CD4-positive, alpha-beta T cell treated with Interleukin-12 subunit alpha and Interleukin-12 subunit beta, for 1 hour (primary cell): ENCODE measurements at regions not wholly inside any gene's neighbourhood (a gene's known extent, or its start where the extent isn't known, plus 50 kb on each side); places are given as distances from the start of the nearest gene placed in this dataset.
"Not testable (repeated sequence)": the region's sequence is repeated elsewhere in the genome, so short reads cannot be mapped to it uniquely, and the experiment has no call there.

Experiments used
- DNase-seq: peaks from one replicate; pipeline ENCODE4 v3.0.0-alpha.2; 2020

DNA sequence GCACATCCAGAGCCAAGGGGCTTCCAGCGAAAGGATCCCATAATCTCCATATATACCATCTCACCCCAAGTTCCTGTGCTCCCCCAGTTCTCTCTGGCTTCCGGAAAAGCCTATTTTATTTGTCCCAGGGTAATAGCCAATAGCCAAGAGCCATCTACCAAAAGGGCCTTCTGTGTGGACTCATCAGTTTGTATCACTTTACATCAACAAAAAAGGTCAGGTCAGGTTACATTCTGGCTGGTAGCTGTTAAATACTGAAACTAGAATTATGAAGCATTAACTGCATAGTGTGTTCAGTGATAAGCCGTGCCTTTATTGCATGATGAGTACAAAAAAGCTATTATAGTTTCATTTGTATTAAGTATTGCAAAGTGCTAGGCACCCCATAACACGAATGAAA lies 223.7 kb downstream of the IRS1 start:
- no peak for DNase-seq

DNA sequence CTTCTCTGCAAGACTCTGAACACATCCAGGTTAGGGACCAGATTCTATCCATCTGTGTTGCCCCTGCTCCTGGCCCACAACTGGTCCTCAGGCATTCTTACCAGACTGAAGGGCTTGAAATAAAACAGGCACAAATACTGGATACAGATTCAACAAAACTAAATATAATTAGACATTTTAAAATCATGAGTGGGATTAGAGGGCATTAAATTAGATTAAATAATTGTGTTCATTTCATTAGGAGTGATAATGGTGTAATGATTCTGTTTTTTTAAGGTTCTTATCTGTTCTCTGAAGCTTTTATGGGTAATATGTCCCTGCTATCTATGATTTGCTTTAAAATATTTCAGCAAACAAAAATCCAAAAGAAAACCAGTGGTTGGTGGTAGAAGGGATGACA lies 226.5 kb downstream of the IRS1 start:
- DNase-seq = no peak

DNA sequence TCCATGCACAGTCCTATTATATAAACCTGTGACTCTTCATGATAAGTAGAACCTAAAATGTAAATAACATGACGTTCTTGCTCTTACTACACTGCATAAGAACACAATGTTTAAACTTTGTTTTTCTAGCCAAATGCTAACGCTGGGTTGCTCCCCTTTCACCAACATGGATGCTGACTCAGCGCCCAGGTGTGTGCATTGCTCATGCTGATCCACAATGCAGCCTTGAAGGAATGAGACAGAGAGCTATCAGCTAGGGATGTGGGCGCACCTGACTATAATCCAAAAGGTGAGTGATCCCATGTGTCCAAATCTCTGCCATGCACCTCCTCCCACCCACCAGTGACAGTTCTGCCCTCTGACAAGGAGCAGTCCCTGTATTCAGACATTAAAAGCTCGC lies 235.0 kb downstream of the IRS1 start:
- no peak for DNase-seq

DNA sequence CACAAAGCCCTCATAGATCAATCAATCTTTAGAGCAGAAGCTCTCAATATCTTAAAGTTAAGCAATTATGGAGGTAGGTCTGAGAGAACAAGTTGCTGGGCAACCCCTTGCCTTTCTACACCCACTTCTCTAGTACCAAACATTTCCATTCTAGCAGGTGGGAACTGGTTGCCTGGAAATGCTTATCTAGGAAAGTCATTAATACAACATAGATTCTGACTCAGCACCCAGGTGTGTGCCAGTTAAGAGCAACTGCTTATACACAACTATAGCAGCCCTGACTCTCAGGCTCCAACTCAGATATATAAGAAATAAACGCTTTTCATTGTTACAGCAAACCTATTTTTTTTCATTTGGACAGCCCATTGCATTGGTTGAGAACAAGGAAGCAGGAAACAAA lies 237.7 kb downstream of the IRS1 start:
- no peak for DNase-seq

DNA sequence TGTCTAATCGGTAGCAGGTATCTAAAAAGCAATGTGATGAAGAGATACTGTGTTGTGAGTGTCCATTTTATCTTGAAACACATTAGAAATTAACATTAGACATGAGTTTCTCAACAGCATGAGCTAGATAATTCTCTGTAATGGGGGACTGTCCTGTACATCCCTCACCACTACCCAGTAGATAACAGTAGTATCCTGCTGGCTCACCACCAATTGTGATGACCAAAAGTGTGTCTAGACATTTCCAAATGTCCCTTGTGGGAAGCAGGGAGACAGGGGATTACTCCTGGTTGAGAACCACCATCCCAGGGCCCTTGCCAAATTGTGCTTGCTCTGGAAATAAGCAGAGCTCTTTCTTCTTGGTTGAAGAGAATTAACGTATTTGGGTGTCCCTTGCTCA lies 239.3 kb downstream of the IRS1 start:
- no peak for DNase-seq

DNA sequence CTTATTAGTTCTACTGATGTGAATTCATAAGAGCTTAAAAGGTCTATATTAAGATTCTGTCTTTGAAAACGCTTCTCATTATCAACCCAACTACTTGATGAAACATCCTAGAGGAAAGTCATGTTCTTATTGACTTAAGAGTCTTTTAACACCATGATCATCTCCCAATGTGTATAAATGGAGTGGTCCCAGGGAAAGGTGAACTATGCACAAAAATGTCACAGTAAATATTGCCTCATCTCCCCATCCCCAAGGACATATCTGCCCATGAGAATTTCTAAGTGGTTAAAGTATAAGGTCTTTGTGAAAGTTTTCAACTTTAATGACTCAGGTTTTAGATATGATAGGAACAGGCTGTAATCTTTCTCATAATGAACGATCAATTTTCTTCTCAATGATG lies 240.1 kb downstream of the IRS1 start:
- no peak for DNase-seq

DNA sequence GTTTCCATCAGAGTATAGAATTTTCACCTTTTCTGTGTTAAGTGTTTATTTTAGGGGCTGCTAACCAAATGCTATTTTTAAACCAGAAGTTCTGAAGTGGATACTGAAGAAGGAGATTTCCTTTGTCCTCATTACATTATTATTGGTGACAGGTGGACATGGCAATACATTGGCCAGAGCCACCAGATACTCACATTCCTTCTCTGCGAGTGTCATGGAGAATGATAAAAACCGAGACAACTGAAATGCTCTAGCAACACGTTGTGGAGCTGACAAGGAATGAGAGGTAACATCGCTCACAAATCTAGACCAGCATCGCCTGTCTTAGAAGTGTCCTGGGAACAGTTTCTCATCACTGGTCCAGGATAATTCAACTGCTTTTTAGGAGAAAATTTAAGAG lies 241.2 kb downstream of the IRS1 start:
- no peak for DNase-seq

DNA sequence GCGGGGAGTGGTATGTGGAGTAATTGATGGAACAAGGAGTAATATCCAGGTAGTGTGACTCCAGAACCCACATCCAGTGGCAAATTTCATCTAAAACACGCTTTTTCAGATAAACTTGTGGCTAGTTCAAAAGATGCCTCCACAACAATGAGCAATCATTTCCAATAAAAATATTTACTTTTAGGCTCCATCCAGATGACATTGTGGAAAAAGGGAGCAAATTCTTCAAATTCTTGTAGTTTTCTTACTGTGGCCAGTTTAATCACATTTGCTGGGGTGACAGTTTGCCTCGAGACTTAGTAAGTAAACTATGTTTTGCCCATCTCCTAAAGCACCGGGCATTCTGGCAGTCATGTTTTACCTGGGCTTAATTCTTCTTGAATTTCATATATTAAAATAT lies 243.6 kb downstream of the IRS1 start:
- DNase-seq = no peak

DNA sequence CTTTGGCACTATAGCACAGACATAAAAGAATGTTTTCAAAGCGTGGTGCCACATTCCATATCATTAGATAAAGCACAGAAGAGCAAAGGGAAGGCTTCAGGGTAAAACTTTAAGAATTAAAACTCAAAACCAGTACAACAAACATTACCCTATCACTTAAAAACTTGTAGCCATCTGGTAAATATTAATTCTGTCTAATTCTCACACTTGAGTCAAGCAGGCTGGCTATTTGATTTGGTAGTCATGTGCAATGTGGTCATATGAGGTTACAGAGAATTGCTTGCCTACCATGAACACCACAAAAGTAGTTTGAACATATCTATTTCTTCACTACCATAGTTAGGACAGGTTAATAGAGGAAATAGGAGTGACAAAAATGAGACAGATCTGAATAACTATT lies 244.9 kb downstream of the IRS1 start:
- no peak for DNase-seq

DNA sequence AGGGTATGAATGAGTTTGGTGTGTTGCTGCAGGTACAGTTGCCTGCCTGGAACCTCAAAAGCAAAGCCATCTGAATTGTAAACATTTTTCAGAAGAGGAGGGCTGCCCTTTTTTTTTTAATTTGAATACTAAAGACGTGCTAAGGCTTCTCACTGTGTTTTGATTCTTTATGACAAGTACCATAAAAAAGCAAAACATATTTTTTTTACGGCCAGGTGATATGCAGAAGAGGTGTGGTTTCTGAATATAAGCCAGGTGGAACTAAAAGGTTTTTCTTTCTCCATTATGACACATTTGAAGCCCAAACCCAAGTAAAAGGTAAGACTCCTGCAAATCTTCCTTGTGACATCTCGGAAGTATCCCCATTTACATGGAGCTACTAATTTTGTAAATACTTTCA lies 246.3 kb downstream of the IRS1 start:
- DNase-seq = no peak

DNA sequence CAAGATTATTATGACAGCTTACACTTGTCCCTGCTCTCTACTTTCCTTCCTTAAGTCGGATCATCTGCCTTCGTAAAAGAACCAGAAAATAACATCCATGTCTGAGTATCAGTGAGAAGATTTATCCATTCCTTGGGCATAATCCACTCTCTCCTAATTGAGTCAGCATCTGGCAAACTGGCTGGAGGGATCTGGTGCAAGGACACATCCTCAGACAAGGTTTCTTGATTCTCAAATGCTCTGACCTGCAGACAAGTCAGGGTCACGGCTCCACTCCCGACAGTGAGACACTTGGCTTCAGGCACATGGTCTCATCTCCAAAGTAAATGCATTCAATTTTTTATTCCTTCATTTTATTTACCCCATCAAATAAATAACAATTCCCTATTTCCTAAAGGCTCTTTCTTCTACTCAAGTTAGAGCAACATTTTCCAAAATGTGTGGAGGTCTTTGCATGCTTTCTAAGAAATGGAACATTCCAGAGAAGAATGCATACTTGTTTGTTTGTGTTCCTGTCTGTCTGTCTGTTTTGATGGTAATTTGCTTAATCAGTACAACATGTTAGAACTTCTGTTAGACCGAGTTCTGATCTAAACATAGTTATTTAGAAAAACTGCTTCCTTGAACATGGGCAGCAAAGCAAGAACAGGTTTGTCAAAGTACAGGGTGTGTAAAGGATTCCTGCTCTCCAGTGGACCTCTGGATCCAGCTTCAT lies 246.9 kb downstream of the IRS1 start:
- DNase-seq = no peak

DNA sequence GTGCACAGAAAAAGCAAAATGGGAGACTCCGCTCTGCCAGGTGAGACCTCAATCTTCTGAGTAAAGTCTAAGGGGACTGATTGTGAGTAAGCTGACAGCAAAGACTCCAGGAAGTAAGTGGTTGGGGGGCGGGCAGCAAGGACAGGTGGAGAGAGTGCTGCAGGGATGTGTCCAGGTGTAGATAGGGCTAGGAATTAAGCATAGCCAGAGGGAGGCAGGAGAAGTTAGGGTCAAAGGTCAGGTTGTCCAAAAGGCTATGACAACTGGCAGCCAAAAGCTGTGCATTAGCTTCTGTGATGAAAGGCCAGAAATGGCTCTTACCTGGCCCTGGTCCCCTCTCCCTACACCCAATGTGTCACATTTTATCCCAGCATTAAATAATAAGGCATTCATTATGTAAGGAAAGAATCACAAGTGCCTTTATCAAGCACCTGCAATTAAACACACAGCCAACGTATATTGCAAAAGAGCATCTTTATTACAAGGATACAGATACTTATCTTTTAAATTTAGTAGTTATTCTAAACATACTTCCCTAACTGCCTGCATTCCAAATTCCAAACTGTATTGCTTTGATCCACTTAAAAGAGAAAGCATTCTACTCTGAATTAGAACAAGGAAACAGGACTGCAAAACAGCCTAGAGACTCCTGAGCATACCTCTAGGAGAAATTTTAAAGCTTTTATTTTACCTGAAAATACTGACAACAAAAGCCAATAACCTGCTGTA lies 247.9 kb downstream of the IRS1 start:
- no peak for DNase-seq

DNA sequence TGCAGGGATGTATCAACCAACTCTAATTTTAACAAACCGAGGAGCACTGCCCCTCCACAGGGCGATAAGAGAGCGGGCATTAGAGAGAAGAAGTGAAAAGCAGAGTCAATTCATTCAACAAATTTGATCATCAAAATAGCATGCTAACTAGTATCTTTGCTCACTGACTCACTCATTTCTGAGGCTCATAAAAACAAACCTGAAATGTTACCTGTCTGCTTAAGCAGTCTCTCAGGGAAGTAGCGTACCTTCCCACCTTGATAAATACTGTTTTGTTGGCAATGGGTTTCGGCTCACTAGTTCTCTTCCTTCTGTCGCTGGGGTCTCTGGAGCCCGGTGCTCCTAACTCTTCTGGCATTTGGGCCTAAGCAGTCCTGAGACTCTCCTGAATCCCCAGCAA lies 248.8 kb downstream of the IRS1 start:
- DNase-seq = no peak

DNA sequence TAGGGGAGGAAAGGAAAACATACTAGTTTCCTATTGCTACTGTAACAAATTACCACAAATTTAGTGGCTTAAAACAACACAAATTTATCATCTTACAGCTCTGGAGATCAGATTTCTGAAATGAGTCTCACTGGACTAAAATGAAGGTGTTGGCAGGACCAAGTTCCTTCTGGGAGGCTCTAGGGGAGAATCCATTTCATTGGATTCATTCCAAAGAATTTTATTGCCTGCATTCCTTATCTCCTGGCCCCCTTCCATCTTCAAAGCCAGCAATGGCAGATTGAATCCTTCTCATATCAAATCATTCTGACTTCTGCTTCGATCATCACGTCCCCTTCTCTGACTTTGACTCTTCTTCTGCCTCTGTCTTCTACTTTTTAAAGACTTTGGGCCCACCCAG lies 250.9 kb downstream of the IRS1 start:
- DNase-seq = no peak

DNA sequence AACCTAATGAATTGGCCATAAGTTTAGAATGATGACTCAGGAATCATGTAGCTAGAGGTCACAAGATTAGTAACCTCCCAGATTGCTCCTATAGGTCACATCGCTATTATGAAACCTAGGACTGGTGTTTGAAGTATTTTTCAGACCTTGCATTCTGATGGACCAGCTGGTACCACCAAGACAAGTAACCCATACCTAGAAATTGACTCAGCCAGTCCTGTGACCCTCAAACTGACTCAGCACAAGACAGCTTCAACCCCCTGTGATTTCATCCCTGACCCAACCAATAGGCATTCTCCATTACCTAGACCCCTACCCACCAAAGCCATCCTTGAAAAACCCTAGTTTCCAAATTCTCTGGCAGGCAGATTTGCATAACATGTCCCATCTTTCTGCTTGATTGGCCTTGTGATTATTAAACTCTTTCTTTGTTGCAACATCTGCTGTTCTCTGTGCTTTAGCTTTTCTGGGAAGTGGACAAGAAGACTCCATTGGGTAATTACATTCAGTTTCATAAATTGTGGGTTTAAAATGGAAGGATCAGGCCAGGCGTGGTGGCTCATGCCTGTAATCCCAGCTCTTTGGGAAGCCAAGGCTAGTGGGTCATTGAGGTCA lies 254.9 kb downstream of the IRS1 start:
- no peak for DNase-seq

DNA sequence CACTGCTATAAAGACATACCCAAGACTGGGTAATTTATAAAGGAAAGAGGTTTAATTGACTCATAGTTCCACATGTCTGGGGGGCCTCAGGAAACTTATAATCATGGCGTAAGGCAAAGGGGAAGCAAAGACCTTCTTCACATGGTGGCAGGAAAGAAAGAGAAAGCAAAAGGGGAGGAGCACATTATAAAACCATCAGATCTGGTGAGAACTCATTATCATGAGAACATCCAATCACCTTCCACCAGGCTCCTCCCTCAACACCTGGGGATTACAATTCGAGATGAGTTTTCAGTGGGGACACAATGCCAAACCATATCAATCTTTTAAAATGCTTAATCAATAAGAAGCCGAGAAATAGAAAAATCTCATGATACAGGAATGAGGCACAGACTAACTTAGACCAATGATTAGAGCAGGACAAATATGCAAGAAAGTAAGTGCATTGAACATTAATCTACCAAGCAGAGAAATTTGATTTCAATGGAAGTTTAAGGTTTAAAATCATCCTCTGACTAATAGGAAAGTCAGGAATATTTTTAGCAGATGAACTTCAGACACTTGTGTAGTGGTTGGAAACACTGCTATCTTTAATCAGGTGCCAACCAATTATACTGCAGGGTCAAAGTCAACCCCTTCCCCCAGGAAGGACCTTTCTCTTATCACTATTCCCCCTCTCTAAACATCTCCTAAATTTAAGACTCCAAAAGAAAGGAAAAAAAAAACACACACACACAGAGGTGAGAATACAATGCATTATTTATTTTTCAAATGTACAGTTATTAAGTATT lies 259.2 kb downstream of the IRS1 start:
- no peak for DNase-seq

DNA sequence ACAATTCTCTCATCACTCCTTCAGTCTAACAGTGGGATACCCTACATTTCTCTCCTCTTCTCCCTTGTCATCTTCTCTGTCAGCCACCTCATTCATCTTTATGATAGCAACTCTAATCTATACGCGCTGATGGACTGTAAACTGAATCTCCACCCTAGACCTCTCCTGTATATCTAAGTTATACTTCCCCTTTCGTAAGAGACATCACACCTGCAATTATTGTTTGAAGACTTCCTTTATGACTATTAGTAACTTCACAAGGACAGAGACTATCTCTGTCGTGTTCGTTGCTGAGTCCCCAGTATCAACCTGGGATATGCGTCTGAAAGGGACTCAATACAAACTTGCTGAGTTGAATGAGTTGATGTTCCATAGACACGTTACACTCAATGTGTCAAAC lies 263.2 kb downstream of the IRS1 start:
- DNase-seq = no peak

DNA sequence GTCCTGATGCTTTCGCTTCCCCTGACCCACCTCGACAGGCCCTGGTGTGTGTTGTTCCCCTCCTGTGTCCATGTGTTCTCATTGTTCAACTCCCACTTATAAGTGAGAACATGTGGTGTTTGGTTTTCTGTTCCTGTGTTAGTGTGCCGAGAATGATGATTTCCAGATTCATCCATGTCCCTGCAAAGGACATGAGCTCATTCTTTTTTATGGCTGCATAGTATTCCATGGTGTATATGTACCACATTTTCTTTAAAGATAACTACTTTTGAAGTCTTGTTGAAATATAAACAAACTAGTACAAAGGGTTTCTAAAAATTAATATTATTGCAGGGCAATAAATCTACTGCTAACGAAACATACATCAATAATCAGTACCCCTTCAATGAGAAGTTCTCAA lies 266.6 kb downstream of the IRS1 start:
- DNase-seq = not testable (repeated sequence)

DNA sequence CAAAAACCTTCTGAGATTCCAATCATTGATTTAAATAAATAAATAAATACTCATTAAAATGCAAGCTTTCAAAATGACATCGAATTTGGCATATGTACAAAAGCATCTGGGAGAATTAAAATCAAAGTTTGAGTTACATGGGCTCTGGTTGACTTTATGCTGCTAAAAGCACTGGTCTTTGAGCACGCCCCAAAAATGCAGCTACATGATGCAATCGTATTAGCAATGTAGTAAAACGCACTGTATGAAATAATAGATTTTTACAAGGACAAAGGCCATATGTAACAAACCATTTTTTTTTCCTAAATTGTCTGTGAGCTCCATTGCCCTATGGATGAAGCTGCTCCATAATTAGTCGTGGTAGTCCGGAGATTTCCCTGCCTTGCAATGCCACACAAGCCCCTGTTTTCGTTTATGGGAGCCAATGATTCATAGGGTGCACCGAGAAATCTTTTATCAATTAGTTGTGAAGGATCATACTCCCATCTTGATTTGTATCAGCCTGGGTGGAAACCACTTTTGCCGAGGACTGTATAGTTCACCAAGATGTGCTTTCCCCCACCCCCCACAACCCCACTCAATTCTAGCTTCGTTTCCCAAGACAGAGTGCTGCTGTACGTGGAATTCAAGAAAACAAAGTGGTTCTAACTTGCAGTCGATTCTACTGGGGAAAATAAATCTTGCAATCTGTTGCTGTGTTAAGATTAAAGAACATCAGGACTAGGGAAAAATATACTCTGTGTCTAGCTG lies 268.4 kb downstream of the IRS1 start:
- no peak for DNase-seq

DNA sequence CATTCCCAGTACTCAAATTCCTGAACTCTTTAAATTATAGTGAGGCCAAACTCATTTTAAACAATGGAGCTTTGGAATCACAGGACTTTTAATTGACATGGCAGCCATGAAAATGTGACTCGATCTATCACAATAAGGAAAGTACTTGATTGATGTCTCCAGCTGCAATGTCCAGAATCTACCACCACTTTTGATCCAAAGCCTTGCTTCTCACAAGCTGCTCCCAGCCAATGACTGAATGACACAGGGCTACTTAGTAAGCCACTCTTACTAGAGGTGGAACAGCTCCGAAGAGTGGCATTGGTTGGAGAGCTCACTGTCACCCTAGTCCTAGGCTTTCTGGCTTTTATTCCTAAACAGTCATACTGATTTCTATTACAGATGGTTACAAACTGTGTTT lies 270.1 kb downstream of the IRS1 start:
- DNase-seq = no peak

DNA sequence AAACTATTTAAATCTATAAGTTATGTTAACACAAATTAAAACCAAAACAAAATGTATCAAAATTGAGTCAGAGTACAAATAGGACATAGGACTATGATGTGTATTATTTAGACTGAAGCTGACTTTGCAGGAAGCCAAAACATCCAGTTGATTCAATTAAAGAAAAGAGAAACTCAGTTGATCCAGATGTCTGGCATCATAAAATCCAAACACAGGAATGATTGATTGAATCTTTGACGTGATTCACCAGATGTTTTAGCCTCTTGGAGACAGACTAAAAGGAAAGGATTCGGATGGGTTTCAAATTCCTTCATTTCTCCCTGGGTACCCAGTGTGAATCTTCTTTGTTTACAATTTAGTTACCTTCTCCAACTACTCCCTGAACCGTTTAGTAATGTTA lies 272.9 kb downstream of the IRS1 start:
- no peak for DNase-seq

DNA sequence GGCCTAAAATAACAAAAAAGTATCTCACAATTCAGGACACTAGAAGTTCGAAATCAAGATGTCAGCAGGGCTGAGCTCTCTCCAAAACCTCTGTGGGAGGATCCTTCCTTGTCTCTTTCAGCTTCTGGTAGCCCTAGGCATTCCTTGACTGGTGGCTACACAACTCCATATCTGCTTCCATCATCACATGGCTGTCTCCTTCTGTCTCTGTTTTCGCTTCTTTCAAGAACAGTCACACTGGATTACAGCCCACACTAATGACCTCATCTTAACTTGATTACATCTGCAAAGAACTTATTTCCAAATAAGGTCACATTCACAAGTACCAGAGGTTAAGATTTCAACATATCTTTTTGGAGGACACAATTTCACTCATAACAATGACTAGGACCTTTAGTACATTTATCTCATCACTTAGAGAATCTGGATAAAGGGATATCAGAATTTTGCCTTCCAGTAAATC lies 275.2 kb downstream of the IRS1 start:
- no peak for DNase-seq

DNA sequence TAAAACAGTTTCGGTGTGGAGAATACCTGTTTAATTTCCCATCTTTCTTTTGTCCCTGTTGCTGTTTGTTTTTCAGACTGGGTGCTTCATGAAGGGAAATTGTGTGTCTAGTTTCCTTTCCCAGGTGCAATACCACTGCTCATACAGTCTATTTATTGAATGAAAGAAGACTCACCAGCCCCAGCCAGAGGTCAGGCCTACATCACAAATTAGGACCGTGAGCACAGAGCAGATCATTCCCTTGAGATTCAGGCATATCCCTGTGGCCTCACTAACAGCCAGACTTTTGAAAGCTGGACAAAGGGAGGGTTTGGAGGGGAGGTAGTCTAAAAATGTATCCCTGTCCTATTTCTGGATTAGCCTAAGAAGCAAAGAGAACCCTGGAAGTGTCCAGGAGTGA lies 278.9 kb downstream of the IRS1 start:
- no peak for DNase-seq
